Aorta (tissue), 5 donors: ENCODE measurements at regions not wholly inside any gene's neighbourhood (a gene's known extent, or its start where the extent isn't known, plus 50 kb on each side); places are given as distances from the start of the nearest gene placed in this dataset.

Source experiments
- ATAC-seq: fragments of 200-7000 bp; cut with Tn5 transposase; one replicate; pipeline ENCODE4 v1.9.1; 2022; ENCODE audit warnings: moderate library complexity; ENCODE audit not compliant: low FRiP score
- DNase-seq, 2 donors: peaks; one replicate each; pipeline ENCODE4 v3.0.0-alpha.2; 2020
- H3K27ac ChIP-seq, 2 donors: one replicate each; pipeline ENCODE4 v1.5.1; 2013; ENCODE audit warnings: low read length in 2 of 2, mild to moderate bottlenecking in 2 of 2, moderate library complexity in 2 of 2, control low read depth in 1 of 2, inconsistent platforms in 1 of 2, low read depth in 1 of 2
- H3K27me3 ChIP-seq, 2 donors: one replicate each; pipeline ENCODE4 v1.6.1; 2013; ENCODE audit warnings: control low read depth in 1 of 2, low read length in 1 of 2, mild to moderate bottlenecking in 1 of 2, moderate library complexity in 1 of 2; ENCODE audit not compliant: insufficient read depth in 2 of 2, control insufficient read depth in 1 of 2
- H3K36me3 ChIP-seq, 2 donors: one replicate each; pipeline ENCODE4 v1.6.1; 2013; ENCODE audit warnings: control low read depth in 1 of 2, low read length in 1 of 2, mild to moderate bottlenecking in 1 of 2; ENCODE audit not compliant: insufficient read depth in 2 of 2, control insufficient read depth in 1 of 2
- H3K4me1 ChIP-seq, 2 donors: one replicate each; pipeline ENCODE4 v1.6.1; 2013; ENCODE audit warnings: low read length in 2 of 2, control low read depth in 1 of 2, mild to moderate bottlenecking in 1 of 2, moderate library complexity in 1 of 2; ENCODE audit not compliant: insufficient read depth in 2 of 2, control insufficient read depth in 1 of 2
- H3K4me3 ChIP-seq, 2 donors: one replicate each; pipeline ENCODE4 v1.5.1; 2013; ENCODE audit warnings: low read length in 2 of 2, control low read depth in 1 of 2, mild to moderate bottlenecking in 1 of 2
- H3K9me3 ChIP-seq: one replicate; pipeline ENCODE4 v1.6.1; 2013; ENCODE audit warnings: mild to moderate bottlenecking, low read length; ENCODE audit not compliant: control insufficient read depth
- WGBS, 2 donors: extraction: QIAGEN DNeasy Blood & Tissue Kit; methylation state at CpG; one replicate each; pipeline ENCODE4 v1.1.7; 2013; 5-methylcytosine and 5-hydroxymethylcytosine counted together
- intact Hi-C, 2 donors: fragments of 100-400 bp; cut with DNase I; formaldehyde crosslinking; loops; one replicate each; pipeline versions ENCODE4 v1.14.2 to v1.15.0; 2022
- donor health status: healthy with polysubstance abuse.
- donor health status: Bipolar disorder and iron deficiency.
- donor health status: DM: no; HTN: no; CAD: no.
- donor health status: DM: no; HTN: no; CAD: no.
- donor health status: DM: yes; HTN: yes; CAD: no.

DNA sequence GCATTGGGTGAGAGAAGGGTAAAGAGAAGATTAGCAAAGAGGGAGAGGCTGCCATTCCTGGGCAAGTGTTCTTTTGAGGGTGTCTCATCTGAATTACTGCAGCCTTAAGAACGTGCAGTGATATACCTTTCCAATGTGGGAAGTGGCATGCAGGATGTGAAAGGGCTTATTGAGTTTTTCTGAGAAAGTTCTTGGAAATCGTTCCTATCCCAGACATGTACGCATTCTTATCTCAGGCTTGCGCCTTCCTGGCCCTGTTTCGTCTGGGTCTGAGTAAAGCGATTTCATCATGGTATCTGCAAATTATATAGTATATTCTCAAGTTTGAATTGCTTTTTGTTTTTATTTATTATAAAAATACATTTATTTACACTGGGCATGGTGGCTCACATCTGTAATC lies 699.8 kb downstream of the TRAM1L1 start:
- Histone ChIP-seq H3K9me3 (no peaks in the 10 kb centered on the region), H3K36me3 (no peaks in the 10 kb centered on the region), H3K27me3 (no peaks in the 10 kb centered on the region), H3K27ac (no peak overlapping the region), H3K4me1 (no peaks in the 10 kb centered on the region), H3K4me3 (no peak overlapping the region)
- DNase-seq (no peak), ATAC-seq (no peak)
- intact Hi-C loops = no loop called here
- 49 to 51% methylated on average over 6 of the region's 6 CpGs for whole genome bisulfite sequencing, 2 donors

- WGBS, 2 donors = 78 to 83% methylated on average over 3 of the region's 3 CpGs
- H3K36me3 ChIP-seq = no peaks in the 10 kb centered on the region
- H3K27ac ChIP-seq = no peak overlapping the region
- H3K4me1 ChIP-seq = no peaks in the 10 kb centered on the region
- DNase-seq = no peak
- H3K4me3 ChIP-seq = no peak overlapping the region
- intact Hi-C loops = no loop called here
- H3K9me3 ChIP-seq = no peaks in the 10 kb centered on the region
- no peak for ATAC-seq
- no peaks in the 10 kb centered on the region for H3K27me3 ChIP-seq
Measured at GRCh38 chr4:116374815-116375214, 710.6 kb downstream of the TRAM1L1 start.

- intact Hi-C loops = no loop called here
- DNase-seq (no peak), ATAC-seq (no peak)
- Histone ChIP-seq H3K4me3 (no peak overlapping the region), H3K4me1 (no peaks in the 10 kb centered on the region), H3K27ac (no peak overlapping the region), H3K36me3 (no peaks in the 10 kb centered on the region), H3K9me3 (no peaks in the 10 kb centered on the region), H3K27me3 (no peaks in the 10 kb centered on the region)
Measured at GRCh38 chr4:116362583-116362982, 722.8 kb downstream of the TRAM1L1 start.

- no peak overlapping the region for H3K27ac ChIP-seq
- peak in 1 of 2 donors; percentile 39 for DNase-seq
Measured at GRCh38 chr4:116361790-116362189, 723.6 kb downstream of the TRAM1L1 start.

DNA sequence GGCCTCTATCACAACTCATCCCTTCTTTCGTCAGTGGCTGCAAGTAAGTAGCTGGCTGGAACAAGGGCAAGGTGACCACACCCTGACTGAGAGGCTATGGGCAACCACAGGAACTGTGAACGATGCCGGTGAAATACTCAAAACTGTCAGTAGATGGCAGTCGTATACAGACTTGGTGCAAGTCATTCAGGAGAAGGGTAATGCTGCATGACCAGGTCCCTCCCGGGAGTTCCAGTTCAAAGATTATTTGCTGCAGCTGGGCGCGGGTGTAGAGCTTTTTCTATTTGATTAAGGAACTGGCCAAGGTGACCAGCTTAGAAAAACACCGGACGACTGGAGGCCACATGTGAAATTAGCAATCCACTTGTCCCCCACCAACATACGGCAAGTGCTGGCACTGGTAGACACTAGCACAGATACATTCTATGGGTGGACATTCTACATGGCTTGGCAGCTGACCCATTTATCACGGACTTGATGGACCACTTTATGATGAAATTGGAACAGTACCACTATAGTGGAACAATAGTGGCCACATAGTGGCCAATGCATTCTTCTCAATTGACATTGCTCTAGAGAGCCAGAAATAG lies 726.6 kb downstream of the TRAM1L1 start:
- 39% methylated on average over 11 of the region's 11 CpGs for WGBS, 2 donors
- ATAC-seq = peak; percentile 70
- peak; percentile 15 to 26 for DNase-seq

More at GRCh38 chr4:116361790-116362189, 723.6 kb downstream of the TRAM1L1 start:
- ATAC-seq = no peak
- intact Hi-C loops = no loop called here
- Histone ChIP-seq H3K4me3 (no peak overlapping the region), H3K27me3 (no peaks in the 10 kb centered on the region), H3K9me3 (no peaks in the 10 kb centered on the region), H3K4me1 (no peaks in the 10 kb centered on the region), H3K36me3 (no peaks in the 10 kb centered on the region)
- WGBS, 2 donors = 66 to 83% methylated on average over 4 of the region's 4 CpGs

DNA sequence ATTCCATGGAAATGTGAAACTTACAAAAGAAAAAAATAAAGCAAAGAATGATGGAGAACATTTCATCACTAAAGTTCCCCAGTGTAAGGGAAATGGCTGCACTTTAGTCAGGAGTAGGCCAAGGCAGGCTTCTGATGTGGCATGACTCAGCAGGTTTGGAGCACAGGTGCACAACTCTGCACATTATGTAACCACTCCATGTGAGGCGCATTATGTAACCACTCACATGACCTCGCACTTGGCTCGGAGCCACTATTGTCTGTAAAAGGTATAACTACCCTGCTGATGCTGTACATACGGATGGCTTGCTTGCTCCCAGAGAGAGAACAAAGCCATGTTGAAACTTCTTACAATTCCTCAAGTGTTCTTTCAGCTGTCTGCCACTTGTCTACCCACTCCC lies 727.6 kb downstream of the TRAM1L1 start:
- H3K27me3 ChIP-seq = no peaks in the 10 kb centered on the region
- intact Hi-C loops = no loop called here
- no peak overlapping the region for H3K27ac ChIP-seq
- WGBS, 2 donors = 91 to 95% methylated on average over 4 of the region's 4 CpGs
- no peaks in the 10 kb centered on the region for H3K9me3 ChIP-seq
- H3K36me3 ChIP-seq = no peaks in the 10 kb centered on the region
- DNase-seq (no peak), ATAC-seq (no peak)
- no peaks in the 10 kb centered on the region for H3K4me1 ChIP-seq
- H3K4me3 ChIP-seq = no peak overlapping the region

More for the DNA sequence above, 726.6 kb downstream of the TRAM1L1 start:
- H3K9me3 ChIP-seq = no peaks in the 10 kb centered on the region
- intact Hi-C loops = no loop called here
- no peaks in the 10 kb centered on the region for H3K4me1 ChIP-seq
- no peaks in the 10 kb centered on the region for H3K27me3 ChIP-seq
- H3K36me3 ChIP-seq = no peaks in the 10 kb centered on the region
- H3K27ac ChIP-seq = no peak overlapping the region
- no peak overlapping the region for H3K4me3 ChIP-seq

DNA sequence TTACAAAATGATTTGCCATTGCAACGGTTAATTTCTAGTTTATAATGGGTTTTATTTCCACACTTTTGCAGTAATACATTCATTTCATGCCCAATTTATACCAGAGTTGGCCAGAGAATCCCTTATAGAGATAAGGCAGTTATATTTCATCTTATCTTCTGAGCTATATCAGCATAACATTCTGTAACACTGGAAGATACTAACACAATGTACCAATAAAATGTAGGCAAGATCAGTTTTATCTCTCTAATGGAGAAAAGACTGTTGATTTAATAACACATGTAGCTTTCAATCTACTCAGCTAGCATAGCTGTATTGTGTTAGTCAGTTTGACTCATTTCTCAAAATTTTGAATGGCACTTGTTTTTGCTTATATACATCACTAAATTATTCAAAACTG lies 738.6 kb downstream of the TRAM1L1 start:
- no peaks in the 10 kb centered on the region for H3K27me3 ChIP-seq
- WGBS, 2 donors = 71 to 82% methylated on average over 1 of the region's 1 CpG
- intact Hi-C loops = no loop called here
- H3K27ac ChIP-seq = no peak overlapping the region
- peaks cover 0 to 2% of the 10 kb centered on the region in 2 donors for H3K4me1 ChIP-seq
- H3K36me3 ChIP-seq = no peaks in the 10 kb centered on the region
- no peak overlapping the region for H3K4me3 ChIP-seq
- H3K9me3 ChIP-seq = no peaks in the 10 kb centered on the region
- no peak for DNase-seq
- ATAC-seq = no peak

- Histone ChIP-seq H3K9me3 (no peaks in the 10 kb centered on the region), H3K27ac (no peak overlapping the region), H3K4me1 (no peaks in the 10 kb centered on the region), H3K27me3 (no peaks in the 10 kb centered on the region), H3K36me3 (no peaks in the 10 kb centered on the region), H3K4me3 (no peak overlapping the region)
- DNase-seq (no peak), ATAC-seq (no peak)
- intact Hi-C loops = no loop called here
- 29 to 37% methylated on average over 2 of the region's 2 CpGs for WGBS, 2 donors
Measured at GRCh38 chr4:116343809-116344208, 741.6 kb downstream of the TRAM1L1 start.

DNA sequence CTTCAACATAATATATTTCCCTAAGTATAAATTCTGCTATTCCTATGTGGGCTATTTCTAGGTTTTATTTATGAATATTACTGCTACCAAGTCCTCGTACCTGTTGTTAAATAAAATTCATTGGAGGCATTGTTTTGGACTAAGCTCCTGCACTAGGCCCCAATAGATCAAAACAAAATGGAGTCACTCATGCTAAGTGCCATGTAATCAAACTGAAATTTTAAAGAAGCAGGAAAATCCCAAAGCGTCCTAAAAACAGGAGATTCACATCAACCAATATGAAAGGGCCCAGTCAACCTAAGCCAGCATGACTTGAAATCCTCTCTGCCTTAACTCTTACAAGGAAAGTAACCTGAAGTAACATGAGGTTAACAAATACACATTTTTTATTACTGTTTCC lies 743.2 kb downstream of the TRAM1L1 start:
- H3K9me3 ChIP-seq = no peaks in the 10 kb centered on the region
- 85 to 91% methylated on average over 2 of the region's 2 CpGs for WGBS, 2 donors
- no peak for ATAC-seq

More for the DNA sequence above, 743.2 kb downstream of the TRAM1L1 start:
- Histone ChIP-seq H3K36me3 (no peaks in the 10 kb centered on the region), H3K27me3 (no peaks in the 10 kb centered on the region), H3K27ac (no peak overlapping the region), H3K4me3 (no peak overlapping the region), H3K4me1 (no peaks in the 10 kb centered on the region)
- intact Hi-C loops = no loop called here
- DNase-seq = no peak
